ENCODE measurements at regions not wholly inside any gene's neighbourhood (a gene's known extent, or its start where the extent isn't known, plus 50 kb on each side); places are given as distances from the start of the nearest gene placed in this dataset.

DNA sequence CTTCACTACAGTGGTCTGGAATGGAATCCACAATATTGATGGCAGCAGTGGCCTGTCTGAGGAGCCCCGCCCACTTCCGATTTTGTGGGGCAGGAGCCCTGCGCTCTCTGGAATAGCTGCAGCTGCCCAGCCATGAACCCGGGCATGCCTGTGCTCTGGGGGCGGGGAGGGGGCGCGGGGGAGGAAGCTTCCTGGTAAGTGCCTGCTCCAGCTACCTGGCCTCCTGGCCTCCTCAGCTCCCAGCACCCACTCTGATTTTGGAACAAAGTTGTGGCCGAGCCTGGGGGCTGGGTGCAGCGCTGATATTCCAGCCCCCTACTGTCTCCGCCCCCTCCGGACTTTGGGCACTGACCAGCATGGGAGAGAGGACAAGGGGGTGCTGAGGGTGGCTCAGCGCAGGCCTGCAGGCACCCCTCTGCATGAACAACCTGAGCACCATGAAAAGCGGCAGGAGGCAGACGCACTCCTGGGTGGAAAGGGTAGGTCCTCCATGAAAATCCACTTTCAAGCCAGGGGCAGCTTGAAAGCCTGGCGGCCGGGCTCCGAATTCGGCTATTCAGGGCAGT lies 972.7 kb upstream of the AGA start:
- ChIA-PET CTCF (no interaction called here), POLR2A (no interaction called here)
- no peak overlapping the region for H3K27ac Mint-ChIP-seq
- H3K9me3 Mint-ChIP-seq: peaks cover 0 to 19% (median 5%) of the 10 kb centered on the region in 5 donors
- H3K4me3 Mint-ChIP-seq: no peak overlapping the region
- no peak overlapping the region for H3K4me3 ChIP-seq (ENCODE audit: low read length)
- H3K4me1 ChIP-seq (ENCODE audit: insufficient read depth, low read length): no peaks in the 10 kb centered on the region
- H3K27me3 Mint-ChIP-seq: peaks cover 0 to 2% of the 10 kb centered on the region in 2 donors
- no peak overlapping the region for H3K27ac ChIP-seq (ENCODE audit: low read depth, low read length)
- no peaks in the 10 kb centered on the region for H3K4me1 Mint-ChIP-seq
- H3K9me3 ChIP-seq (ENCODE audit: low read length): no peaks in the 10 kb centered on the region
- no peaks in the 10 kb centered on the region for H3K36me3 ChIP-seq (ENCODE audit: insufficient read depth, low read length)
- H3K27me3 ChIP-seq (ENCODE audit: insufficient read depth, low read length, poor library complexity, severe bottlenecking): no peaks in the 10 kb centered on the region
- DNase-seq: no peak
- no peaks in the 10 kb centered on the region for H3K36me3 Mint-ChIP-seq

DNA sequence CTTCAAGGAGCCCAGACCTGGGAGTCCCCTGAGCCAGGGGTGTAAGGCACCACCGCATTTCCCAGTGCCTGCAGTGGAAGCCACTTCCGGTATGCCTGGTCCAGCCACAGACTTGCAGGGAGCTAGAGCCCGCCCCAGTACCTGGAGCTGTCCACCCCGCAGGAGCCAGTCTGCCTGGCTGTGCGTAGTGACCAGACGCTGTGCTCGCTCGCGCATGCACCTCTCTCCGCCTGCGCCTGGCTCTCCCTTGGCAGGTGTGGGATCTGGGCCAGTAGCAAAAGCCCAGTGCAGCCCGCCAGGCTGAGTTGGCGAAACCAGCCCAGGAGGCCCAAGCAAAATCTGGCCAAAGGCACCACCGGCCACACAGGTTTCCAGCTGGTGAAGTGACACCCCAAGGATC lies 973.7 kb upstream of the AGA start:
- Histone ChIP-seq H3K36me3 (ENCODE audit: insufficient read depth, low read length) (no peaks in the 10 kb centered on the region), H3K4me1 (ENCODE audit: insufficient read depth, low read length) (no peaks in the 10 kb centered on the region), H3K4me3 (ENCODE audit: low read length) (no peak overlapping the region), H3K27me3 (ENCODE audit: insufficient read depth, low read length, poor library complexity, severe bottlenecking) (no peaks in the 10 kb centered on the region), H3K9me3 (ENCODE audit: low read length) (no peaks in the 10 kb centered on the region), H3K27ac (ENCODE audit: low read depth, low read length) (no peak overlapping the region)
- no peak for DNase-seq
- Mint-ChIP-seq H3K36me3 (no peaks in the 10 kb centered on the region), H3K27ac (no peak overlapping the region), H3K9me3 (peaks cover 0 to 19% (median 5%) of the 10 kb centered on the region in 5 donors), H3K4me1 (no peaks in the 10 kb centered on the region), H3K27me3 (peaks cover 0 to 2% of the 10 kb centered on the region in 2 donors), H3K4me3 (no peak overlapping the region)
- CTCF ChIA-PET: no interaction called here
- POLR2A ChIA-PET: no interaction called here

DNA sequence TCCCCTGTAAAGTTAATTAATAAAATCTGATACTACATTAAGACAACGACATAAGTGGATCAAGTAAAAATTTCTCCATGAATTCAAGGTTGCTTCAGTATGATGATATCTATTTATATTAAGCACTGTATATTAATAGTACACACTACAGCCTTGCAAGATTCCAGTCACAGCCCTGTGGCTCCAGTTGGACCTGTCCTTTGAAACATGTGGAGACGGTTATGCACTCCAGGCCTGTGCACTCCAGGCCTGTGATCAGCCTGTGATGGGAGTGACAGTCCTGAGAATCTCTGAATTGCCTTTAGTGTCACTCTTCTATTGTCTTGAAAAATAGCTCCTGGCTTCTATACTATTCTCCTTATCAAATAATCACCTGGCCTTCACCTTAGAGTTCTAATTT lies 981.1 kb upstream of the AGA start:
- no peaks in the 10 kb centered on the region for H3K27me3 ChIP-seq (ENCODE audit: insufficient read depth, low read length, poor library complexity, severe bottlenecking)
- ChIA-PET POLR2A (no interaction called here), CTCF (no interaction called here)
- H3K27ac ChIP-seq (ENCODE audit: low read depth, low read length): no peak overlapping the region
- peaks cover 2 to 19% (median 13%) of the 10 kb centered on the region in 5 donors for H3K9me3 Mint-ChIP-seq
- no peak overlapping the region for H3K4me3 Mint-ChIP-seq
- H3K4me3 ChIP-seq (ENCODE audit: low read length): no peak overlapping the region
- DNase-seq: no peak
- H3K9me3 ChIP-seq (ENCODE audit: low read length): no peaks in the 10 kb centered on the region
- no peaks in the 10 kb centered on the region for H3K36me3 Mint-ChIP-seq
- H3K36me3 ChIP-seq (ENCODE audit: insufficient read depth, low read length): no peaks in the 10 kb centered on the region
- no peaks in the 10 kb centered on the region for H3K4me1 Mint-ChIP-seq
- no peaks in the 10 kb centered on the region for H3K4me1 ChIP-seq (ENCODE audit: insufficient read depth, low read length)
- no peak overlapping the region for H3K27ac Mint-ChIP-seq
- H3K27me3 Mint-ChIP-seq: no peaks in the 10 kb centered on the region

DNA sequence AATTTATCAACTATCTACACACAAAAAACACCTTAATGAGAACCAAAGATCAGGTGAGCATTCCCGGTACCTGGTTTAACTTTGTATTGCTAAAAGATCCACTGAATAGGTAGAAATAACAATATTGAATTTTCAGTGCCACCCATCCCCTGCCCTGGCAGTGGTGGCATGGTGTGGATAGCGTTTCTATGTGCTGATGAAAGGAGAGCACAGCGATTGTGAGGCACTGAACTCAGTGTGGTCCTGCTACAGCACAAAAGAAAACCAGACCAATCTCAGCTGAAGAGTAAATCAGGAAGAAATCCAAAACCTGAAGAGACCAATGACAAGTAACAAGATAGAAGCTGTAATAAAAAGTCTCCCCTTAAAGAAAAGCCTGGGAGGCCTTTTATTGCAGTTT lies 984.6 kb upstream of the AGA start:
- ChIA-PET POLR2A (no interaction called here), CTCF (no interaction called here)
- Mint-ChIP-seq H3K36me3 (no peaks in the 10 kb centered on the region), H3K9me3 (peaks cover 0 to 24% (median 4%) of the 10 kb centered on the region in 5 donors), H3K4me3 (no peak overlapping the region), H3K27ac (no peak overlapping the region), H3K4me1 (no peaks in the 10 kb centered on the region), H3K27me3 (no peaks in the 10 kb centered on the region)
- Histone ChIP-seq H3K4me3 (ENCODE audit: low read length) (no peak overlapping the region), H3K4me1 (ENCODE audit: insufficient read depth, low read length) (no peaks in the 10 kb centered on the region), H3K27me3 (ENCODE audit: insufficient read depth, low read length, poor library complexity, severe bottlenecking) (no peaks in the 10 kb centered on the region), H3K9me3 (ENCODE audit: low read length) (no peaks in the 10 kb centered on the region), H3K36me3 (ENCODE audit: insufficient read depth, low read length) (no peaks in the 10 kb centered on the region), H3K27ac (ENCODE audit: low read depth, low read length) (no peak overlapping the region)
- DNase-seq: no peak

DNA sequence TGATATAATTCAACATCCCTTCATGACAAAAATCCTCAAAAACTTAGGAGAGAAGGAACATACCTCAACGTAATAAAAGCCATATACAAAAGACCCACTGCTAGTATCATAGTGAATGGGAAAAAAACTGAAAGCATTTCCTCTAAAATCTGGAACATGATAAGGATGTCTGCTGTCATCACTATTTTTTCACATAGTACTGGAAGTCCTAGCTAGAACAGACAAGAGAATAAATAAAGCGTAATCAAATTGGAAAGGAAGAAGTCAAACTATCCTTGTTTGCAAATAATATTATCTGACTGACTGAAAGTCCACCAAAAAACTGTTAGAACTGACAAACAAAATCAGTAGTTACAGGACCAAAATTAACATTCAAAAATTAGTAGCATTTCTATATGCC lies 985.4 kb upstream of the AGA start:
- no peaks in the 10 kb centered on the region for H3K9me3 ChIP-seq (ENCODE audit: low read length)
- CTCF ChIA-PET: no interaction called here

DNA sequence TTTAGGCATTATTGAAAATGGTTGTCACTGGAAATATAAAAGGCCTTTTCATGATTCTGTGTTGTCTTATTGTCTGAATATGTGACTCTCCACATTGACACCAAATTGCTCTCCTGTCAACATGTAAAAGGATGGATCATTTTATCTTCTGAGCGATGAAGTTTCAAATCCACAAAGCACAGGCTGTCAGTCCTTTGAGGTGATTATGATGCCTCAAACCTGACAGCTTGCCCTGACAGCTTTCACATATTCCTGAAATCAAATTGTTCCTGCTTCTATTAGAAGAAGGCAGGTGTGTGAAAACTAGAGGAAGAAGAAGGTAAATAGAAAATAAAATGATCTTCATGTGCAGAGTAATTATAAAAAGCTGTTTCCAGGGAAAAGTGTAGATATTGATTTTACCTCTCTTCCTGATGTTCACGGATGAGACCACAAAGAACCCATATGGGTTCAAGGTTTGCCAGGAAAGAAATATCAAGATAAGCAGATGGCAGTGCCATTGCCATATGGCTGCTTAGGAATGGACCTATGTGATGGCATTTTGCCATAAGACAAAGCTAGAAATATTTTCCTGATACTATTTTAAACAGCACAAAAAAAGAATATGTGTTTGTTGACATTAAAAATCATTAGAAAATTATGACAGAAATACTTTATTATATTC lies 1006.3 kb upstream of the AGA start:
- H3K27ac Mint-ChIP-seq: no peak overlapping the region
- Histone ChIP-seq H3K27ac (ENCODE audit: low read depth, low read length) (no peak overlapping the region), H3K9me3 (ENCODE audit: low read length) (no peaks in the 10 kb centered on the region), H3K27me3 (ENCODE audit: insufficient read depth, low read length, poor library complexity, severe bottlenecking) (no peaks in the 10 kb centered on the region), H3K36me3 (ENCODE audit: insufficient read depth, low read length) (no peaks in the 10 kb centered on the region), H3K4me1 (ENCODE audit: insufficient read depth, low read length) (no peaks in the 10 kb centered on the region), H3K4me3 (ENCODE audit: low read length) (no peak overlapping the region)
- H3K4me1 Mint-ChIP-seq: no peaks in the 10 kb centered on the region
- ChIA-PET CTCF (no interaction called here), POLR2A (no interaction called here)
- no peaks in the 10 kb centered on the region for H3K27me3 Mint-ChIP-seq
- peaks cover 4 to 16% (median 8%) of the 10 kb centered on the region in 5 donors for H3K9me3 Mint-ChIP-seq
- no peaks in the 10 kb centered on the region for H3K36me3 Mint-ChIP-seq
- no peak for DNase-seq
- H3K4me3 Mint-ChIP-seq: no peak overlapping the region

More for the DNA sequence above, 985.4 kb upstream of the AGA start:
- Histone ChIP-seq H3K36me3 (ENCODE audit: insufficient read depth, low read length) (no peaks in the 10 kb centered on the region), H3K4me3 (ENCODE audit: low read length) (no peak overlapping the region), H3K27ac (ENCODE audit: low read depth, low read length) (no peak overlapping the region), H3K27me3 (ENCODE audit: insufficient read depth, low read length, poor library complexity, severe bottlenecking) (no peaks in the 10 kb centered on the region), H3K4me1 (ENCODE audit: insufficient read depth, low read length) (no peaks in the 10 kb centered on the region)
- Mint-ChIP-seq H3K27ac (no peak overlapping the region), H3K27me3 (no peaks in the 10 kb centered on the region), H3K4me3 (no peak overlapping the region), H3K36me3 (no peaks in the 10 kb centered on the region), H3K4me1 (no peaks in the 10 kb centered on the region), H3K9me3 (peaks cover 0 to 21% (median 3%) of the 10 kb centered on the region in 5 donors)
- no peak for DNase-seq
- POLR2A ChIA-PET: no interaction called here

DNA sequence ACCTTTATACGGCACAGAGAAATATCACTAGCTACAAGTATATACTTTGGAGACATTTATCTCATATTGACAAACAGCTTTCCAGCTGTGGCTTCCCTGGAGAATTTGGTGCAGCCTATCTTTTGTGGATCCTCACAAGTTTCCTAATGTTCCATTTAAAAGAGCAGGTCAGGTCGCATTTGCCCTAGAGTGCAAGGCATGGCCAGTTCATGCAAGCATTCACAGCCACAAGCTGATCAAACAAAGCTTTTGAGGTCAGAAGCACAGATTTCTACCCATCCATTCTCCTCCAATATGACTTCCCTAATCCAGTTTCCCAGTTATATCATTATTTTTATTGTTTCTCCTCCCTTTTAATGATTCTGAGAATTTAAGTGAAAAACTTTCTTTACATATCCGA lies 1008.4 kb upstream of the AGA start:
- Histone ChIP-seq H3K4me1 (ENCODE audit: insufficient read depth, low read length) (no peaks in the 10 kb centered on the region), H3K27ac (ENCODE audit: low read depth, low read length) (no peak overlapping the region), H3K36me3 (ENCODE audit: insufficient read depth, low read length) (no peaks in the 10 kb centered on the region), H3K9me3 (ENCODE audit: low read length) (no peaks in the 10 kb centered on the region), H3K27me3 (ENCODE audit: insufficient read depth, low read length, poor library complexity, severe bottlenecking) (no peaks in the 10 kb centered on the region), H3K4me3 (ENCODE audit: low read length) (no peak overlapping the region)
- Mint-ChIP-seq H3K9me3 (peaks cover 4 to 22% (median 8%) of the 10 kb centered on the region in 5 donors), H3K4me1 (no peaks in the 10 kb centered on the region), H3K36me3 (no peaks in the 10 kb centered on the region), H3K4me3 (no peak overlapping the region), H3K27ac (no peak overlapping the region), H3K27me3 (no peaks in the 10 kb centered on the region)
- DNase-seq: no peak
- ChIA-PET POLR2A (no interaction called here), CTCF (no interaction called here)

DNA sequence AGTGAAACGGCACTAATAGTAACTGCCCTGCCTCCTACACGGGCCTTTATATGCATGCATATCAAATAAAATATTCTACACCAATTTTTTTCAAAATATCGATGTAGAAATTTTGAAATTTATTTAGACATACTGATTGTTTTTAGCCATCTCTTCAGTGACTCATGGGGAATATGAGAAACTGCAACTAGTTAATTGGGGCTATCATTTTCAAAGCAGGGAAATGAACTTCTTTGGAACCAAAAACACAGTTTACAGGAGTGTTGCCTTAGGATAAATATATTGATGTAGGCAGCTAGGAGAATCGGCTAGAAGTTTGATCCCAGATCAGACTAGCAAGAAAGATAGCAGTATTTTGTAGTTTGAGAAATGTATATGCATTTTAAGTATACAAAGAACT lies 1010.8 kb upstream of the AGA start:
- Mint-ChIP-seq H3K4me1 (no peaks in the 10 kb centered on the region), H3K4me3 (no peak overlapping the region), H3K9me3 (peaks cover 2 to 26% (median 8%) of the 10 kb centered on the region in 5 donors), H3K27ac (no peak overlapping the region), H3K36me3 (no peaks in the 10 kb centered on the region), H3K27me3 (no peaks in the 10 kb centered on the region)
- DNase-seq: no peak
- H3K4me3 ChIP-seq (ENCODE audit: low read length): no peak overlapping the region
- H3K36me3 ChIP-seq (ENCODE audit: insufficient read depth, low read length): no peaks in the 10 kb centered on the region
- ChIA-PET POLR2A (no interaction called here), CTCF (no interaction called here)
- H3K4me1 ChIP-seq (ENCODE audit: insufficient read depth, low read length): no peaks in the 10 kb centered on the region
- H3K9me3 ChIP-seq (ENCODE audit: low read length): no peaks in the 10 kb centered on the region
- H3K27me3 ChIP-seq (ENCODE audit: insufficient read depth, low read length, poor library complexity, severe bottlenecking): no peaks in the 10 kb centered on the region
- H3K27ac ChIP-seq (ENCODE audit: low read depth, low read length): no peak overlapping the region
